WERI-Rb-1 (cell line): ENCODE measurements at regions not wholly inside any gene's neighbourhood (a gene's known extent, or its start where the extent isn't known, plus 50 kb on each side); places are given as distances from the start of the nearest gene placed in this dataset.

Source experiments
- DNase-seq: peaks from one replicate; pipeline ENCODE4 v3.0.0-alpha.2; 2020
- H3K27ac ChIP-seq: fragments of 250-450 bp; sonication (Bioruptor Pico); 2 replicates; pipeline ENCODE4 v1.5.1; 2020; ENCODE audit warnings: mild to moderate bottlenecking, moderate library complexity
- H3K27me3 ChIP-seq: fragments of 250-450 bp; sonication (Bioruptor Pico); 2 replicates; pipeline ENCODE4 v1.5.1; 2021; ENCODE audit warnings: mild to moderate bottlenecking, low read depth, moderate library complexity; ENCODE audit not compliant: insufficient read depth, severe bottlenecking
- H3K36me3 ChIP-seq: fragments of 250-450 bp; sonication (Bioruptor Pico); 2 replicates; pipeline ENCODE4 v1.5.1; 2020; ENCODE audit warnings: mild to moderate bottlenecking, moderate library complexity
- H3K4me3 ChIP-seq: 2 replicates; pipeline ENCODE4 v1.5.1; 2011; ENCODE audit warnings: low read depth, mild to moderate bottlenecking, control low read depth, low read length
- H3K9me3 ChIP-seq: fragments of 250-450 bp; sonication (Bioruptor Pico); 2 replicates; pipeline ENCODE4 v1.5.1; 2021; ENCODE audit warnings: mild to moderate bottlenecking, moderate library complexity; ENCODE audit not compliant: severe bottlenecking
- TF ChIP-seq, protein P1 (sequence below): IDR thresholded peaks from 2 replicates; pipeline ENCODE4 v1.5.1; 2011; ENCODE audit warnings: low read depth, mild to moderate bottlenecking, control low read depth, inconsistent platforms, low read length

- Histone ChIP-seq H3K9me3 (no peaks in the 10 kb centered on the region), H3K27ac (no peak overlapping the region), H3K27me3 (peaks cover 22% of the 10 kb centered on the region), H3K4me3 (no peak overlapping the region), H3K36me3 (no peaks in the 10 kb centered on the region)
- no peak for DNase-seq
- TF ChIP-seq, protein P1, sequence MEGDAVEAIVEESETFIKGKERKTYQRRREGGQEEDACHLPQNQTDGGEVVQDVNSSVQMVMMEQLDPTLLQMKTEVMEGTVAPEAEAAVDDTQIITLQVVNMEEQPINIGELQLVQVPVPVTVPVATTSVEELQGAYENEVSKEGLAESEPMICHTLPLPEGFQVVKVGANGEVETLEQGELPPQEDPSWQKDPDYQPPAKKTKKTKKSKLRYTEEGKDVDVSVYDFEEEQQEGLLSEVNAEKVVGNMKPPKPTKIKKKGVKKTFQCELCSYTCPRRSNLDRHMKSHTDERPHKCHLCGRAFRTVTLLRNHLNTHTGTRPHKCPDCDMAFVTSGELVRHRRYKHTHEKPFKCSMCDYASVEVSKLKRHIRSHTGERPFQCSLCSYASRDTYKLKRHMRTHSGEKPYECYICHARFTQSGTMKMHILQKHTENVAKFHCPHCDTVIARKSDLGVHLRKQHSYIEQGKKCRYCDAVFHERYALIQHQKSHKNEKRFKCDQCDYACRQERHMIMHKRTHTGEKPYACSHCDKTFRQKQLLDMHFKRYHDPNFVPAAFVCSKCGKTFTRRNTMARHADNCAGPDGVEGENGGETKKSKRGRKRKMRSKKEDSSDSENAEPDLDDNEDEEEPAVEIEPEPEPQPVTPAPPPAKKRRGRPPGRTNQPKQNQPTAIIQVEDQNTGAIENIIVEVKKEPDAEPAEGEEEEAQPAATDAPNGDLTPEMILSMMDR = no peak
Observed at GRCh38 chr14:43687921-43688320, 819.2 kb downstream of the FSCB start.

DNA sequence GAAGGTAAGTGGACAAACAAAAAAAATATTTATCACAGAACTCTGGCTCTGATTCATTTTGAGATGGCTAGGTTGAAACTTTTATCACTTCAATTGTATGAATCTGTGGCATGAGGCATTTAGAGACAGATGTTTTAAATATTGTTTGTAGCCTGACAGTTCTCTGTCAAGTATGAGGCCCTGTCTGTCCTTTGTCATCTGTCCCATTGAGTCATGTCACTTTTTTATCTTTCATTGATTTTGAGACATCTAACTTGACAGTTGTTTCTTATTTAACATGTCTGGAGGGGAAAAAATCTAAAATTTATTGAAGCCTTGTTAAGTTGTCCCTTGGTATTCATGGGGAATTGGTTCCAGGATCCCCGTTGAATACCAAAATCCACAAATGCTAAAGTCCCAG lies 829.5 kb downstream of the FSCB start:
- TF ChIP-seq, protein P1 = no peak
- no peaks in the 10 kb centered on the region for H3K9me3 ChIP-seq
- DNase-seq = no peak
- no peaks in the 10 kb centered on the region for H3K36me3 ChIP-seq
- no peak overlapping the region for H3K4me3 ChIP-seq
- H3K27ac ChIP-seq = no peak overlapping the region
- peaks cover 7% of the 10 kb centered on the region for H3K27me3 ChIP-seq

DNA sequence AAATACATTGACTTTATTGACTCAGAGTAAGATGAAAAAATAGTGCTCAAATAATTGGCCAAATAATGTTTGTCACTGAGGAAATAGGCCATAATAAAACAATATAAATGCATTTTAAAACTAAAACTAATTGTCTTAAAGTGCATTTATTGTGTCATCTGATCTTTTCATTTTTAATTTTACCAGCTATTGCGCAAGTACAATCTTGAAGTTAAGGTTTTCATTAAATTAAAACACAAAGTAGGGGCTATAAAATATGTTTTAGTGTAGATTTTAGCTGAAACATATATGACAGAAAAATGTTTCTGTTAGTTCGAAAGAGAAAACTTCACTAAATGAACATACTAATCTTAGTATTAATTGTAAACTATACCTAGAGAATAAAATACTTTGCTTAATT lies 832.8 kb downstream of the FSCB start:
- TF ChIP-seq, protein P1 = no peak

DNA sequence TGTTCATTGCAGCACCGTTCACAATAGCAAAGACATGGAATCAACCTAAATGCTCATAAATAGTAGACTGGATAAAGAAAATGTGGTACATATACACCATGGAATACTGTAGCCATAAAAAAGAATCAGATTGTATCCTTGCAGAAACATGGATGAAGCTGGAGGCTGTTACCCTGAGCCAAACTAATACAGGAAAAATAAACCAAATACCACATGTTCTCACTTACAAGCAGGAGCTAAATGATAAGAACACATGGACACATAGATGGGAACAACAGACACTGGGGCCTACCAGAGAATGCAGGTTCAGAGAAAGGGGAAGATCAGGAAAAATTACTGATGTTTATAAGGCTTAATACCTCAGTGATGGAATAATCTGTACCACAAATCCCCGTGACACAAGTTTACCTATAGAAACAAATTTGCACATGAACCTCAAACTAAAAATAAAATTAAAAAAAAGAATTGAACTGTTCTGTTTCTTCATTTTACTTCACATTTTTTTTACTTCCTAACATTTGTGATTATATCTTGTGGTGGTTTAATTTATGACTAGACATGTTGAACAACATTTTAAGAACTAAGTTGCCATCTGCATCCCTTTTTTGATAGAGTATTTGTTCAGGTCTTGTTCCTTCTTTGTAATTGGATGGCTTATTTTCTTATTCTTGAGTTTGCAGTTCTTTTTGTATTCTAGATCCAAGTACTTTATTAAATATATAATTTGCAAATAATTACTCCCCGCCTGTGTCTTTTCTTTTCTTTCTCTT lies 835.2 kb downstream of the FSCB start:
- Histone ChIP-seq H3K9me3 (no peaks in the 10 kb centered on the region), H3K27ac (no peak overlapping the region), H3K36me3 (no peaks in the 10 kb centered on the region), H3K27me3 (no peaks in the 10 kb centered on the region), H3K4me3 (no peak overlapping the region)
- TF ChIP-seq, protein P1 = no peak
- DNase-seq = no peak

More for the DNA sequence above, 832.8 kb downstream of the FSCB start:
- Histone ChIP-seq H3K36me3 (no peaks in the 10 kb centered on the region), H3K4me3 (no peak overlapping the region), H3K9me3 (no peaks in the 10 kb centered on the region), H3K27ac (no peak overlapping the region), H3K27me3 (no peaks in the 10 kb centered on the region)
- no peak for DNase-seq

GRCh38 chr14:43669355-43669754 lies 837.7 kb downstream of the FSCB start:
- H3K4me3 ChIP-seq = no peak overlapping the region
- H3K27me3 ChIP-seq = no peaks in the 10 kb centered on the region
- no peaks in the 10 kb centered on the region for H3K36me3 ChIP-seq
- DNase-seq = no peak
- TF ChIP-seq, protein P1 = no peak
- no peaks in the 10 kb centered on the region for H3K9me3 ChIP-seq
- no peak overlapping the region for H3K27ac ChIP-seq
